T-cell (primary cell): ENCODE measurements at regions not wholly inside any gene's neighbourhood (a gene's known extent, or its start where the extent isn't known, plus 50 kb on each side); places are given as distances from the start of the nearest gene placed in this dataset.

Experiments
- ATAC-seq, 4 experiments: fragments of 200-7000 bp in 3 of 4; fragments of 150-1000 bp in 1 of 4; cut with Tn5 transposase; replicated peaks in 1 of 4; 1 replicate in 3 of 4; 2 replicates in 1 of 4; pipeline ENCODE4 v1.10.0; 2021; ENCODE audit warnings: moderate library complexity in 3 of 4, mild to moderate bottlenecking in 2 of 4, moderate number of reproducible peaks in 1 of 4
- CTCF ChIA-PET, 2 donors: fragments of 300-600 bp; sonication (Branson Sonifier 250); formaldehyde crosslinking; loops; one replicate each; lab custom pipeline; 2022; ENCODE audit warnings: antibody characterized with exemption in 2 of 2; lab: Charles Lee
- POLR2A ChIA-PET, 2 donors: fragments of 300-600 bp; sonication (Branson Sonifier 250); formaldehyde crosslinking; loops; one replicate each; lab custom pipeline; 2022; ENCODE audit warnings: antibody characterized with exemption in 2 of 2; lab: Charles Lee
- DNase-seq, 35 experiments: peaks; one replicate each; pipeline versions ENCODE4 v3.0.0 to v3.0.0-alpha.2; 2013 to 2023
- H3K27ac ChIP-seq: one replicate; pipeline ENCODE4 v1.5.1; 2013; ENCODE audit warnings: low read length
- H3K27me3 ChIP-seq, 2 experiments: replicated peaks in 1 of 2; 1 replicate in 1 of 2; 2 replicates in 1 of 2; pipeline versions ENCODE4 v1.6.1 to v1.7.0; 2013; ENCODE audit warnings: low read length in 1 of 2, mixed read lengths in 1 of 2; ENCODE audit not compliant: control insufficient read depth in 2 of 2, insufficient read depth in 2 of 2; ENCODE audit errors: extremely low read depth in 1 of 2
- H3K36me3 ChIP-seq, 2 donors: 1 replicate in 1 of 2; 2 replicates in 1 of 2; pipeline versions ENCODE4 v1.6.1 to v1.7.0; 2013; ENCODE audit warnings: low read length in 1 of 2; ENCODE audit not compliant: control insufficient read depth in 2 of 2, insufficient read depth in 1 of 2; ENCODE audit errors: extremely low read depth in 1 of 2
- H3K4me1 ChIP-seq, 2 experiments: 1 replicate in 1 of 2; 2 replicates in 1 of 2; pipeline versions ENCODE4 v1.6.1 to v1.7.0; 2013; ENCODE audit warnings: low read length in 2 of 2, mixed read lengths in 1 of 2; ENCODE audit not compliant: insufficient read depth in 2 of 2, control insufficient read depth in 1 of 2; ENCODE audit errors: extremely low read depth in 1 of 2
- H3K4me3 ChIP-seq, 2 donors: 1 replicate in 1 of 2; 2 replicates in 1 of 2; pipeline versions ENCODE4 v1.5.1 to v1.7.0; 2013; ENCODE audit warnings: mild to moderate bottlenecking in 2 of 2, low read length in 1 of 2, moderate library complexity in 1 of 2; ENCODE audit not compliant: control insufficient read depth in 1 of 2; ENCODE audit errors: extremely low read depth in 1 of 2
- H3K9me3 ChIP-seq: 2 replicates; pipeline ENCODE4 v1.7.0; 2013
- H3K27ac Mint-ChIP-seq, 2 donors: one replicate each; pipeline ENCODE4 v1.8.0; 2020 to 2021; ENCODE audit warnings: mild to moderate bottlenecking in 2 of 2, mixed read lengths in 2 of 2
- H3K27me3 Mint-ChIP-seq, 2 donors: one replicate each; pipeline ENCODE4 v1.8.0; 2021 to 2022; ENCODE audit warnings: mixed read lengths in 2 of 2
- H3K36me3 Mint-ChIP-seq: one replicate; pipeline ENCODE4 v1.8.0; 2021; ENCODE audit warnings: mixed read lengths
- H3K4me1 Mint-ChIP-seq, 3 donors: one replicate each; pipeline ENCODE4 v1.8.0; 2020 to 2022; ENCODE audit warnings: mixed read lengths in 3 of 3, mild to moderate bottlenecking in 1 of 3
- H3K4me3 Mint-ChIP-seq, 3 donors: one replicate each; pipeline ENCODE4 v1.8.0; 2020 to 2022; ENCODE audit warnings: mild to moderate bottlenecking in 3 of 3, mixed read lengths in 3 of 3, moderate library complexity in 3 of 3
- H3K9me3 Mint-ChIP-seq, 3 donors: one replicate each; pipeline ENCODE4 v1.8.0; 2020 to 2022; ENCODE audit warnings: mixed read lengths in 3 of 3
- WGBS: methylation state at CpG from one replicate; pipeline ENCODE4 v1.1.5; 2013; ENCODE audit warnings: missing lambda C conversion rate; ENCODE audit not compliant: insufficient coverage; 5-methylcytosine and 5-hydroxymethylcytosine counted together

DNA sequence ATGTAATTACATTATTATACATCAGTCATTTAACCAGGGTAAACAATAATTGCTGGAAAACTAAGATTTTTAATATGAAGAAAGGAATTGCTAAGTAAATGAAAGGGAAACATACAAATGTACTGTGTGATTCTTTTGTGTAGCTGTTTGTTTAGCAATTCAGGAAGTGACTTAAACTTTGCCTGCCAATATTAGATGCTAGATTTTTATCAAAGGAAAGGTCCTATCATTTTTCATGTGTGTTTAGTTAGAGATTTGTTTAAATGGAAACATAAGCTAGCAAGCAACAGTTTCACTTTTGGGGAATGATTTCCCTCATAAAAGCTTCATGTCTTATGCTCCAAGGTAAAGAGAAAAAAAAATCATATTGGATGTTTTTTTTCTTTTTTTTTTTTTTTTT lies 95.1 kb upstream of the LIMCH1 start:
- H3K4me1 ChIP-seq, result no peaks in the 10 kb centered on the region
- Mint-ChIP-seq H3K27me3 (no peaks in the 10 kb centered on the region), H3K9me3 (peaks cover 0 to 4% (median 0%) of the 10 kb centered on the region in 3 donors), H3K4me1 (no peaks in the 10 kb centered on the region), H3K36me3 (no peaks in the 10 kb centered on the region), H3K27ac (no peak overlapping the region), H3K4me3 (no peak overlapping the region)
- H3K36me3 ChIP-seq, result no peaks in the 10 kb centered on the region
- peaks cover 0 to 5% of the 10 kb centered on the region in 2 experiments for H3K27me3 ChIP-seq
- ATAC-seq (no peak), DNase-seq (no peak)
- H3K9me3 ChIP-seq, result no peaks in the 10 kb centered on the region
- no peak overlapping the region for H3K4me3 ChIP-seq
- POLR2A ChIA-PET, result no interaction called here
- H3K27ac ChIP-seq, result no peak overlapping the region
- CTCF ChIA-PET, result no interaction called here

DNA sequence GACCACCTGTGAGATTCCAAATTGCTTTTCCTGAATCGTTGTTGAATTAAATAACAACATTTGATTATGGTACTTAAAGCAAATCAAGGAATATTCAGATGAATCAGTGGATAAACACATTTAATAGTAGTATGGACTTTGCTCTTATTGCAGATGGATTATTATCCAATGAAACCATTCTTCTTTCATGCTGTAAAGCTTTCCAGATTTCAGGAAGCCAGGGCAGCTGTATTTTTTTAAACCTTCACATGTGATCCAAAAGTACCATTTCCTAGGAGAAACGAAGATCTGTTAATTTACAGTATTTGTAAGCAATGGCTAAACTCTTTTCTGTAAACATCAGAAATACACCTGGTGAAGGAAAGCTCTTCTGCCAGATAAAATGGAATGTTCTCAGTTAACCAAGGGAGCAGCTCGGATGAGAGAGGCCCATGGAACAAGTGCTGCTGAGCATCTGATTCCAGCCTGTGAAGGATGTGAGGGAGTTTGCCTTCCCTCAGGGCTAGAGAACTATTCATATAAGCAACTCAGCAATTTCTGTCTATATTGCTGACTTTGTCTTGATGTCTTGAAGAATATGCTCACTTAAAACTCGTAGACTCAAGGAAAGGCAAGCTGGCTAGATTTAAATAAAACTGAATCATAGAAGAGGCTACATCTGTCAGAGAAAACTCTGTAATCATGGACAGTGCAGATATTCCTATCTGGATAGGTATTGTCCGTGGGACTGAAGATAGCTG lies 94.4 kb upstream of the LIMCH1 start:
- Mint-ChIP-seq H3K9me3 (peaks cover 0 to 4% (median 0%) of the 10 kb centered on the region in 3 donors), H3K4me3 (no peak overlapping the region), H3K27ac (no peak overlapping the region), H3K27me3 (no peaks in the 10 kb centered on the region), H3K36me3 (no peaks in the 10 kb centered on the region), H3K4me1 (no peaks in the 10 kb centered on the region)
- Histone ChIP-seq H3K4me1 (no peaks in the 10 kb centered on the region), H3K9me3 (no peaks in the 10 kb centered on the region), H3K36me3 (no peaks in the 10 kb centered on the region), H3K4me3 (no peak overlapping the region), H3K27me3 (peaks cover 0 to 5% of the 10 kb centered on the region in 2 experiments), H3K27ac (no peak overlapping the region)
- WGBS, result 75% methylated on average over 2 of the region's 5 CpGs
- ChIA-PET POLR2A (no interaction called here), CTCF (no interaction called here)
- DNase-seq, result no peak
- ATAC-seq, result no peak

DNA sequence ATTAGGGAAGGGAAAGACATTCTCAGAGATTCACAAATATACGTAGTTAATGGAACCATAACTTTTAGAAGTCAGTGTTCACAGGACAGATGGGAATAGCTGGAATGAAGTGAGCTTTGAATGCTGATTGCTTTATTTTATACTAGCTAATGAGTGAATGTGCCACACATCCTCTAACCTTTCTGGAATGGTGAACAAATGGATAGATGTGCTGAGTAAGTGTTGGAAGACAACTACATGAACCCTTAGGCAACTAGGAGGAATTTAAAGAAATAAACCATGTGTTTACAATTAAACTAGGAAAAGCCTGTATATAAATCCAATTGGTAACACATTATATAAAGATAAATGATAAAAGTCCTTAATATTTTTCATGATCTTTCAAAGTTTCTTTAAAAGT lies 91.6 kb upstream of the LIMCH1 start:
- H3K27ac ChIP-seq, result no peak overlapping the region
- H3K4me1 Mint-ChIP-seq, result no peaks in the 10 kb centered on the region
- no peaks in the 10 kb centered on the region for H3K36me3 ChIP-seq
- no peak for DNase-seq
- H3K4me3 Mint-ChIP-seq, result no peak overlapping the region
- ATAC-seq, result no peak
- no peak overlapping the region for H3K4me3 ChIP-seq
- ChIA-PET CTCF (no interaction called here), POLR2A (no interaction called here)
- no peaks in the 10 kb centered on the region for H3K9me3 ChIP-seq
- H3K27me3 Mint-ChIP-seq, result no peaks in the 10 kb centered on the region
- no peak overlapping the region for H3K27ac Mint-ChIP-seq
- peaks cover 0 to 2% of the 10 kb centered on the region in 2 experiments for H3K27me3 ChIP-seq
- no peaks in the 10 kb centered on the region for H3K36me3 Mint-ChIP-seq
- H3K9me3 Mint-ChIP-seq, result peaks cover 0 to 10% (median 3%) of the 10 kb centered on the region in 3 donors
- H3K4me1 ChIP-seq, result no peaks in the 10 kb centered on the region
- no CpG with 5 or more reads among the region's 1 CpG for WGBS

DNA sequence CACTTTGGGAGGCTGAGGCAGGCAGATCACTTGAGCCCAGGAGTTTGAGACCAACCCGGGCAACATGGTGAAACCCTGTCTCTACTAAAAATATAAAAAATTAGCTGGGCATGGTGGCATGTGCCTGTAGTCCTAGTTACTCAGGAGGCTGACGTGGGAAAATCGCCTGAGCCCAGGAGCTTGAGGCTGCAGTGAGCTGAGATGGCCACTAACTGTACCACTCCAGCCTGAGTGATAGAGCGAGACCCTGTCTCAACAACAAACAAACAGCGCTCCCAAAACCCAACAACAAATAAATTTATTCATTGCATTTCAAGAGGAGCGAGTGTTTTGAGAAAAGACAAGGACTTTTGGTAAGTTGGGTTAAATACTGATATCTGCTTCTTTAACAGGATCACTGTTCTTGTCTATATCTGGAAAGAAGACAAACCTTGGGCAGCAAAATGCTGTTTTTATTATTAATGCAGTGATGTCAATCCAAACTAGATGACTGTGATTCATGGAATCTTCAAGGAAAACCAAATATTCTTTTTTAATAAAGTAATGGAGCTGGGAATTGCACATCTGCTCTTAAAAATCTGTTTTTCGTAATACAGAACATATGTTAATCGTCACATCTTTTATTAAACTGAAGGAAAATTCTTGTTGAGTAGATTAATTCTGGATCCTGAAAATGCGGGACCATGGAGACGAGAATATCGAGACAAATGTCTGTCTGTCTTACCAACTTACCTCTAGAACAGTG lies 90.8 kb upstream of the LIMCH1 start:
- Mint-ChIP-seq H3K4me1 (no peaks in the 10 kb centered on the region), H3K9me3 (peaks cover 0 to 10% (median 3%) of the 10 kb centered on the region in 3 donors), H3K27ac (no peak overlapping the region), H3K4me3 (no peak overlapping the region), H3K27me3 (no peaks in the 10 kb centered on the region), H3K36me3 (no peaks in the 10 kb centered on the region)
- Histone ChIP-seq H3K36me3 (no peaks in the 10 kb centered on the region), H3K9me3 (no peaks in the 10 kb centered on the region), H3K4me3 (no peak overlapping the region), H3K4me1 (no peaks in the 10 kb centered on the region), H3K27ac (no peak overlapping the region), H3K27me3 (no peaks in the 10 kb centered on the region)
- POLR2A ChIA-PET, result no interaction called here
- CTCF ChIA-PET, result no interaction called here
- 100% methylated on average over 5 of the region's 11 CpGs for WGBS
- DNase-seq, result no peak
- no peak for ATAC-seq

DNA sequence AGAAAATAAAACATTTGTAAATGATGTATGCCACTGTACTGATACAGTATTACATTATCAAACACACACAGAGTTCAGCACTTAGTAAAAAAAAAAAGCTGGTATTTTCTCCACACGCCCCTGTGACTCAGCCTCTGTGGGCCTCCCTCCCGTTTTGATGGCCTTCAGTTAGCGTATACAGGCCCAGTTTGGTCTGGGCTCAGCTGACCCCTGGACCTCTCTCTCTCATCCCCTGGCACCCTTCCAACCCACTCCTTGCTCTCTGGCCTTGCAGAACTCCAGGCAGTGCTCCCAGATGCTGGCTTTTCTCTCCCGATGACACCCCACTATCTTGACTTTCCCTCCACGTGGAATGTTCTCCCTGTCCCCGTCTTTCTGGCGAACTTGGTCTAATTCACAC lies 89.0 kb upstream of the LIMCH1 start:
- H3K4me1 ChIP-seq, result no peaks in the 10 kb centered on the region
- no peak overlapping the region for H3K27ac ChIP-seq
- H3K36me3 ChIP-seq, result no peaks in the 10 kb centered on the region
- no peak for DNase-seq
- WGBS, result 77% methylated on average over 6 of the region's 7 CpGs
- H3K4me1 Mint-ChIP-seq, result no peaks in the 10 kb centered on the region
- H3K4me3 ChIP-seq, result no peak overlapping the region
- no peaks in the 10 kb centered on the region for H3K27me3 ChIP-seq
- H3K9me3 Mint-ChIP-seq, result peaks cover 0 to 10% (median 3%) of the 10 kb centered on the region in 3 donors
- H3K27ac Mint-ChIP-seq, result no peak overlapping the region
- no peak overlapping the region for H3K4me3 Mint-ChIP-seq
- no peaks in the 10 kb centered on the region for H3K36me3 Mint-ChIP-seq
- ATAC-seq, result no peak
- CTCF ChIA-PET, result no interaction called here
- H3K27me3 Mint-ChIP-seq, result no peaks in the 10 kb centered on the region
- POLR2A ChIA-PET, result no interaction called here
- H3K9me3 ChIP-seq, result no peaks in the 10 kb centered on the region

DNA sequence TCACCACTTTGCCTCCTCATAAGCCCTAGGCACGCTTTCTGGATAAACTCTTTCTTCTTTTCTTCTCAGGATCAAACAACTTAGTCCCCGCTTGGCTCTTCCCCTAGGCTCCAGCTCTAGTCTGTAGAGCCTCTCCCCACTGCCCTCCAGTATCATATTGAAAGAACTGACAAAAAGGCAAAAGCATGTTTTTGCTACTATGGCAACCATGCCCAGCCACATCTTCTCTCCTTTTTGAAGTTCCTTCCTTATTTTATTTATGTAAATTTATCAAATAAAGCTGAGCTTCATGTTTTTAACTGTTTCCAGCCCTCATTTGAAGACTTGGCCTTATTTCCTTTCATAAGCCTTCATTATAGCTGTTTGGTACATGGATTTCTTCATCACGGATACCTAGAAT lies 86.0 kb upstream of the LIMCH1 start:
- ATAC-seq, result no peak
- Mint-ChIP-seq H3K4me3 (no peak overlapping the region), H3K9me3 (peaks cover 0 to 6% (median 3%) of the 10 kb centered on the region in 3 donors), H3K4me1 (no peaks in the 10 kb centered on the region), H3K27ac (no peak overlapping the region), H3K27me3 (no peaks in the 10 kb centered on the region), H3K36me3 (no peaks in the 10 kb centered on the region)
- Histone ChIP-seq H3K36me3 (no peaks in the 10 kb centered on the region), H3K9me3 (no peaks in the 10 kb centered on the region), H3K27ac (no peak overlapping the region), H3K4me3 (no peak overlapping the region), H3K4me1 (no peaks in the 10 kb centered on the region), H3K27me3 (no peaks in the 10 kb centered on the region)
- CTCF ChIA-PET, result no interaction called here
- POLR2A ChIA-PET, result no interaction called here
- WGBS, result 63% methylated on average over 2 of the region's 3 CpGs
- no peak for DNase-seq
